T-helper 2 cell treated with Interferon-gamma antibody and Interleukin-4, amounts not matched to agents 100 ng/mL and 5 ng/mL, for 36 hours (primary cell): ENCODE measurements at regions not wholly inside any gene's neighbourhood (a gene's known extent, or its start where the extent isn't known, plus 50 kb on each side); places are given as distances from the start of the nearest gene placed in this dataset.
"Not testable (repeated sequence)": the region's sequence is repeated elsewhere in the genome, so short reads cannot be mapped to it uniquely, and the experiment has no call there.

Experiments
- intact Hi-C: fragments of 100-400 bp; cut with micrococcal nuclease; formaldehyde crosslinking; loops from one replicate; pipeline ENCODE4 v1.15.1; 2023

- intact Hi-C loops, result no loop called here
Observed at GRCh38 chr13:76296751-76297150, 589.5 kb downstream of the KCTD12 start.

GRCh38 chr13:76295020-76295419, 591.2 kb downstream of the KCTD12 start:
- intact Hi-C loops, result not testable (repeated sequence)

GRCh38 chr13:76293751-76294150, 592.5 kb downstream of the KCTD12 start:
- intact Hi-C loops, result no loop called here

GRCh38 chr13:76293346-76293745, 592.9 kb downstream of the KCTD12 start:
- intact Hi-C loops, result no loop called here

GRCh38 chr13:76292726-76293125, 593.5 kb downstream of the KCTD12 start:
- intact Hi-C loops, result no loop called here

GRCh38 chr13:76292031-76292430, 594.2 kb downstream of the KCTD12 start:
- intact Hi-C loops, result no loop called here

- intact Hi-C loops, result no loop called here
Observed at GRCh38 chr13:76289558-76289957, 596.6 kb downstream of the KCTD12 start.

- intact Hi-C loops, result no loop called here
Observed at GRCh38 chr13:76286178-76286577, 600.0 kb downstream of the KCTD12 start.

GRCh38 chr13:76285463-76285862, 600.7 kb downstream of the KCTD12 start:
- intact Hi-C loops, result no loop called here

GRCh38 chr13:76279766-76280165, 606.4 kb downstream of the KCTD12 start:
- intact Hi-C loops, result not testable (repeated sequence)

- intact Hi-C loops, result no loop called here
Observed at GRCh38 chr13:76271728-76272232, 614.4 kb downstream of the KCTD12 start.

GRCh38 chr13:76268307-76268706, 617.9 kb downstream of the KCTD12 start:
- intact Hi-C loops, result not testable (repeated sequence)

GRCh38 chr13:76267216-76267615, 619.0 kb downstream of the KCTD12 start:
- intact Hi-C loops, result no loop called here

- intact Hi-C loops, result no loop called here
Observed at GRCh38 chr13:76266561-76266960, 619.6 kb downstream of the KCTD12 start.

- intact Hi-C loops, result no loop called here
Observed at GRCh38 chr13:76250211-76250610, 614.1 kb downstream of the LMO7 start.

GRCh38 chr13:76245920-76246319, 609.8 kb downstream of the LMO7 start:
- intact Hi-C loops, result no loop called here

GRCh38 chr13:76245211-76245610, 609.1 kb downstream of the LMO7 start:
- intact Hi-C loops, result no loop called here

- intact Hi-C loops, result not testable (repeated sequence)
Observed at GRCh38 chr13:76243120-76243519, 607.0 kb downstream of the LMO7 start.

- intact Hi-C loops, result no loop called here
Observed at GRCh38 chr13:76239031-76239680, 603.0 kb downstream of the LMO7 start.

- intact Hi-C loops, result no loop called here
Observed at GRCh38 chr13:76231522-76232167, 595.5 kb downstream of the LMO7 start.

GRCh38 chr13:76229281-76229680, 593.2 kb downstream of the LMO7 start:
- intact Hi-C loops, result no loop called here

- intact Hi-C loops, result no loop called here
Observed at GRCh38 chr13:76226941-76227340, 590.8 kb downstream of the LMO7 start.
